NB4 (cell line): ENCODE measurements at regions not wholly inside any gene's neighbourhood (a gene's known extent, or its start where the extent isn't known, plus 50 kb on each side); places are given as distances from the start of the nearest gene placed in this dataset.

Source experiments
- DNase-seq: peaks from one replicate; pipeline ENCODE4 v3.0.0; 2010; ENCODE audit warnings: low read depth
- H3K4me3 ChIP-seq: one replicate; pipeline ENCODE4 v1.5.1; 2011; ENCODE audit warnings: mild to moderate bottlenecking, low read depth, low read length, moderate library complexity
- CTCF ChIP-seq: IDR thresholded peaks from one replicate; pipeline ENCODE4 v1.5.1; 2012; ENCODE audit warnings: low read depth, low read length
- MAX ChIP-seq: IDR thresholded peaks from 2 replicates; pipeline ENCODE4 v1.6.1; 2011; ENCODE audit warnings: low read depth, low read length
- MYC ChIP-seq: IDR thresholded peaks from 2 replicates; pipeline ENCODE4 v1.6.1; 2011; ENCODE audit warnings: low read depth, low read length
- POLR2A ChIP-seq: IDR thresholded peaks from 2 replicates; pipeline ENCODE4 v1.6.1; 2011; ENCODE audit warnings: mild to moderate bottlenecking; ENCODE audit not compliant: insufficient read length; ENCODE audit errors: extremely low read depth

DNA sequence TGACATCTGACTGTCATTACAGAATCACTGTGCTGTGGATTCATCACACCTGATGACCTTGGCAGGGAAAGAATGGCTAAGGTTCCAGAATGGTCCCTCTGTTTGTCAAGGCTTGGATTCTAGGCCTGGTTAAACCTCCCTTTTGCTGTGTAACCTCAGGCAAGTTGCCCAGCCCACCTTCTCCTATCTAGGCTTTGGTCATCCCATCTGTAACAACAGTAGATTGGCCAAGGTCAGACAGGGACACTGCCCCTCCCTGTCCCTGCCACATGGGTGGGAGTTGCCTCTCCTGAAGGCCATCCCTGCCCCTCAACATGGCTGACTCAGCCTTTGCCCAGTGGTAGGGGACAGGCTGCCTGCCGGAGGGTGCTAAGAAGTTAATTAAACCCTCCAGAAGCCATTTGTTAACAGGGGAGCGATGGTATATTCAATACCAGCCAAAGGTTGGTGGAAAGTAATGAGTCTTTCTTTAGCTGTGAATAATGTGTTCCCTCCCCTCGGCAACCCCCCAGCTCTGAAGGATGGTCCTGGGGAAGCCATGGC is 149.8 kb upstream of the PCBD1 start:
- no peak for DNase-seq
- no peak overlapping the region for H3K4me3 ChIP-seq
- TF ChIP-seq MYC (no peak), CTCF (no peak), POLR2A (no peak), MAX (no peak)

- H3K4me3 ChIP-seq: no peak overlapping the region
- no peak for DNase-seq
- TF ChIP-seq MYC (no peak), MAX (no peak), CTCF (no peak), POLR2A (no peak)
These were observed 150.6 kb upstream of the PCBD1 start for GRCh38 chr10:71038921-71039320.

DNA sequence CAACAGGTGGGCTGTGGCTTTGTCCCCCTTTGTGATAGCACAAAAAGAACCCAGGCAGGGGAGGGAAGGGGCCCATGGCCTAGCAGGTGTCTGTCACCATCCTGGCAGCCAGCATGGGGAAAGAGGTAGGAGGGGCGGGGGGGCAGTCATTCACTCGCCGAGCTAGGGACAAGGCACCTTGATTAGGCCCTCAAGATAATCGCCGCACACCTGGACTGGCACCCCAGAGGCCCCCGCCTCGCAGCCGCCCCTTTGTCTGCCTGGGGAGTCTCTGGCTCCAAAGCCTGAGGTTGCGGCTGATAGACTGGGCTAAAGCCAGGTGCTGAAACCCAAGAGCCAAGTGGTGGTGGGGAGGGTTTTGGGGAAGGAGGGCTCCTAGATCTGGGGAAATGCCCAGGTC is 151.2 kb upstream of the PCBD1 start:
- DNase-seq: no peak
- H3K4me3 ChIP-seq: no peak overlapping the region
- TF ChIP-seq MYC: no peak
- TF ChIP-seq MAX: no peak
- no peak for TF ChIP-seq CTCF
- TF ChIP-seq POLR2A: no peak

- TF ChIP-seq MAX: no peak
- TF ChIP-seq MYC: no peak
- no peak for TF ChIP-seq CTCF
- no peak for TF ChIP-seq POLR2A
- DNase-seq: peak; percentile 21
These were observed 152.0 kb upstream of the PCBD1 start for GRCh38 chr10:71040343-71040742.

DNA sequence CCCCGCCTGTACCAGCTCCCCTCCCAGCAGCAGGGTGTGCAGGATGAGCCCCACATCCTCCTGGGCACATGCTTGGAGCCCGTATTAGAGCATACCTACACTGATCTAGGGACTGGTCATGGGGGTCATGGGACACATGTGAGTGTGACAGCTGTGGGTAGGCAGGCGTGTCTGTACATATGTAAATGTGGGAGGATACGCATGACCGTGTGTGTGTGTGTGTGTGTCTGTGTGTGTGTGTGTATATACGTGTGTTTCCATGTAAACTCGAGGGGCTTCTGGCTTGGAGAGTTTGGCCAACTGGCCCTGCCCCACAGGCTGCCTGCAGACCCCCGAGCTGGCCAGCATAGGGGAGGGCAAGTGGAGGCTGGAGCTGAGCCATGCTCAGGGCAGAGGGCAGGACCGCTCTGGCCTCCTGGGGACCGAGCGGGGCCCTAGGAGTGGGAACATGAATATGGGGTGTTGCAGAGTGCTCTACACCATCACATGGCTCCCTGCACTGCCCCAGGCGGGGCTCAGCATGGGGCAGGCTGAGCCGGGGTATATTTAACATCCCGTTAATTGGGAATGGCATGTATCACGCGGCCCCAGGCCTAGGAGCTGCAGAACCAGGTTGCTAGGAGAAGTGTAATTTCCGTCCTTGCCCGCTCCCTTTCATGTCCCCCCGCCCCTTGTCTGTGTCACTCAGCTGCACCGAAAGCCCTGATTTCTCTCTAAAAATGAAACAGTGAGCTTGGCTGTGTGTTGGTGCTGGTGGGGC is 152.7 kb upstream of the PCBD1 start:
- no peak for DNase-seq
- TF ChIP-seq MAX: no peak
- TF ChIP-seq MYC: no peak
- TF ChIP-seq POLR2A: no peak
- no peak for TF ChIP-seq CTCF
- no peak overlapping the region for H3K4me3 ChIP-seq

More at GRCh38 chr10:71040343-71040742, 152.0 kb upstream of the PCBD1 start:
- no peak overlapping the region for H3K4me3 ChIP-seq
